Jurkat, Clone E6-1 (cell line): ENCODE measurements at regions not wholly inside any gene's neighbourhood (a gene's known extent, or its start where the extent isn't known, plus 50 kb on each side); places are given as distances from the start of the nearest gene placed in this dataset.
A peak's percentile ranks its signal among the peaks of the same experiment; 100 is the strongest.
"Not testable (repeated sequence)": the region's sequence is repeated elsewhere in the genome, so short reads cannot be mapped to it uniquely, and the experiment has no call there.

ENCODE experiments used
- DNase-seq: peaks from one replicate; pipeline ENCODE4 v3.0.0-alpha.2; 2011; ENCODE audit warnings: low read depth, low spot score
- H3K4me3 ChIP-seq: 2 replicates; pipeline ENCODE4 v1.5.1; 2011; ENCODE audit warnings: mild to moderate bottlenecking, low read length, control low read depth, moderate library complexity

- H3K4me3 ChIP-seq: no peak overlapping the region
- DNase-seq: no peak
These were observed 163.0 kb downstream of the HDGFL1 start for GRCh38 chr6:22732176-22732970.

DNA sequence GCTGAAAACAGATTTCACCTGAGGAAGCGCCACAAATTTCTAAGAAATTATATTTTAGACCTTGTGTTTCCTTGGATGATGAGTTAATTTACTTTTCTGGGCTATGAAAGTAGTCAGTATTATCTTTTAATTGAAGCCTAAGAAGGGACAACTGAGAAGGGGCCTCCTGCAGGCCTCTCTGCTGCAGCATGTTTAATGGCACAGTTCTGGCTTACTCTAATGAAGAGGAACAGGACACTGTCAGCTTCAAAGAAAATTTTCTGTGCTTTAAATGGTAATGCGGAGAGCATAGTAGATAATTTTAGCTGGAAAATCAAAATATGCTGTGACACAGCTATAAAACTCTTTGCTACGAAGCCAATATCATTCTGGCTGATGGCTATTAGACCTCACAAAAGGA, 167.4 kb downstream of the HDGFL1 start:
- no peak overlapping the region for H3K4me3 ChIP-seq
- DNase-seq: no peak

DNA sequence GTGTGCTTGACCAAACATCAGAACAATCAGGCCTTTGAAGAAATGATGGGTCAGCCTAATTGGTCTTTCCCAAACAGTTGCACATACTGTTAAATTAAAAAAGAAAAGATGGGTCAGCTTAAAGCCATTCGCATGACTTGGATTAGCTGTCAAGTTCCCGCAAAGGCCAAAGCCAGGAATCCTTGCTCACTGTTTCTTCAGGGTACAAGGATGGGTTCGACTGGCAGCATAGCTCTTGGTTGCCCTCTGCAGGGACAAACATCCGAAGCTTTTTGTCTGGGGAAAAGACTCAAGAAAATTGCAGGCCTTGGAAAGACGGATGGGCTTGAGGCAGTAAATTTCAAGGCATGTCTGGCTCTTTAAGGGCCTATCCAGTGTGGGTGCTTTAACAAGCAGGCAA, 168.0 kb downstream of the HDGFL1 start:
- peak; percentile 51 for DNase-seq
- no peak overlapping the region for H3K4me3 ChIP-seq

GRCh38 chr6:22738194-22738593, 168.8 kb downstream of the HDGFL1 start:
- no peak overlapping the region for H3K4me3 ChIP-seq
- DNase-seq: no peak

GRCh38 chr6:22747571-22747970, 178.2 kb downstream of the HDGFL1 start:
- no peak for DNase-seq
- H3K4me3 ChIP-seq: no peak overlapping the region

GRCh38 chr6:22748681-22749080, 179.3 kb downstream of the HDGFL1 start:
- H3K4me3 ChIP-seq: no peak overlapping the region
- DNase-seq: no peak

DNA sequence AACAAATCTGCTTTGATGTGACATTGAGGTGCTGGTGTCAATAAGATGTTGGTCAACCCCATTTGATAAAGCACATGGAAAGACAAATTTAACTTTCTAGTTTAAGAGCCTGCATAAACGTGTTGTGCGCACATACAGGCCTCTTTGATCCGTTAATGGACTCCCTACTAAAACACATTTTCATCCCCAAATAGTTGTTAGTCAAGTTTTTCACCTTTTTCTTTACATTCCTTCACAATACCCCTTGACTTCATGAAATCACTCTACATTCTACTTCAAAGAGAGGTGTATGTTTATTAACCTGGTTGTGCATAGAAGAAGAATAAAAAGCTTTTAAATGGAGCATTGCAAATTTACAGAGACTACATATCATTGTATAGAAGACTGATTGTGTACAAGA, 180.3 kb downstream of the HDGFL1 start:
- no peak overlapping the region for H3K4me3 ChIP-seq
- DNase-seq: no peak

DNA sequence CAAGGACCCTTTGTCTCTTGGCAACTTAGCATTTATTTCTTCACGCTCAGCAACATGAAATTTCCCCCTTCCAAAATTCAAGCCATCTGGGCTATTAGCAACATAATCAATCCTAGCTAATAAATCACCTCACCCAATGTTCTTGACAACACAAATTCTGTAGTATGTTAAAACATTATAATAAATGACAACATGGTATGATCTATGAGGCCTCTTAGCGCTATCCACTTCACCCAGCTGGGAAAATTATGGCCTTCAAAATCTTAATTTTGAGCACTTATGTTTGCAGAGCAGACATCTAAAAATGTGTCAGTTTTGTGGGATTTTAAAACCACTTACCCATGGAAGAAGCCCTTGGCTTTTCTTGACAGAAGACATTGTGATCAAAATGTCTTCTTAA, 181.9 kb downstream of the HDGFL1 start:
- no peak overlapping the region for H3K4me3 ChIP-seq
- no peak for DNase-seq

GRCh38 chr6:22752522-22752921, 183.2 kb downstream of the HDGFL1 start:
- DNase-seq: no peak
- H3K4me3 ChIP-seq: no peak overlapping the region

DNA sequence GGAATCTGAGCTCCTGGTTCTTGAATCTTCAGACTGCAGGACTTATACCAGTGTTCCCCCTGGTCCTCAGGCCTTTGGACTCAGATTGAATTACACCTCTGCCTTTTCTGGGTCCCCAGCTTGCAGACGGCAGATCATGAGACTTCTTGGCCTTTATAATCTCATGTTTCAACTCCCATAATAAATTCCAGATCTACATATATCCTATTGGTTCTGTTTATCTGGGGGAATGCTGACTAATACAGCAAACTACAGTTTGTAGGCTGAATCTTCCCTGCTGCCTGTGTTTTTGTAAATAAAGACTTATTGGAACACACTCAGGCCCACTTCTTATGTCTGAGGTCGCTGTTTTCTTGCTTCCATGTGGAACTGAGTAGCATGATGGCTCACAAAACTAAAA, 184.7 kb downstream of the HDGFL1 start:
- no peak for DNase-seq
- no peak overlapping the region for H3K4me3 ChIP-seq

GRCh38 chr6:22755605-22756004, 186.2 kb downstream of the HDGFL1 start:
- no peak for DNase-seq
- H3K4me3 ChIP-seq: no peak overlapping the region

DNA sequence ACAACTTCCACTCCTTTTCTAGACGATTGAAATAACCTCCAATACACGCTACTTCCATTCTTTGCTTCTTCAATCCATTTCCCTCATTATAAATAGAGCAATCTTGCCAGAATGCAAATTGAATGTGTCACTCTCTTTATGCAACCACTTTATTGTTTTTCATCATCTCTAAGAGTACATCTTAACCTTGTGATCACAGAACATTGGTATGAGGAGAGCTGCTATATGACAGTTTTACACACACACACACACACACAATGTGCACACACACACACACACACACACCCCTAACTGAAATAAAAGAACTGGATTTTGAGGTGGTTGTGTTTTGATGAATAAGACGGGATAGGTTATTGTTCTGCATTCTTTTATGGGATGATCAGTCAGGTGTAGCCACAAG, 187.0 kb downstream of the HDGFL1 start:
- DNase-seq: no peak
- H3K4me3 ChIP-seq: no peak overlapping the region

DNA sequence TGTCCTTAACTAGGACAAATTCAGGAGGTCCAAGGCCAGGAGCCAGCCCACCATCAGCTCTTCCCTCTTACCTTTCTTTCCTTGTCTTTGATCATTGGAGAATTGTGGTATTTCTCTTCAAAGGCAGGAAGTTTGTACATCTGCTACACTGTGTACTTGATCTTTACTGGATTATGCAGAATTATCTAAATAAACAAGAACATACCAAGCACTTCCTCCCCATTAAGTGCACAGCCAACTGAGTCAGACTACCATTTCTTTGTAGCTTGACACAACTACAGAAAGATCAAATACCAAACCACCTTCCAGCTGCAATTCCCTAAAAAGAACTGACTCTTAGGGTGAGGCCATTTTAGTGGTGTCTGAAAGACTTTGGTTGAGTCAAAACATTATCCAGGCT, 195.1 kb downstream of the HDGFL1 start:
- H3K4me3 ChIP-seq: no peak overlapping the region
- peak; percentile 88 for DNase-seq

DNA sequence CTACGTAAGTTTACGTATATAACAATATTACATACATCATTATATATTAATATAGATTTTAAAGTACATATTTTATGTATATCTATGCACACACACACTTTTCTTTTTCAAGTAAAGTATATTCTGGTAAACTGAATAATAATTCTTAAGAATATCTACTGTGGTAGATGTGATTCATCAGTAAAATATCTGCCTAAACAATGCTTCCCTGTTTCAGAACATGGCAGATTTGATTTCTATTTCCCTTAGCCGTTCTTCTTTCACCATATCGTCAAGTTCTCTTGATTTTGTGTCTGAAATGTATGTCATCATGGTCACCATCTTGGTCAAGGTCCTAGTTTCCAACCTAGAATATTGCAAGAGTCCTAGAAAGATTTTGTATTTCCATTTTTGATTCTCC, 195.6 kb downstream of the HDGFL1 start:
- DNase-seq: no peak
- H3K4me3 ChIP-seq: no peak overlapping the region

GRCh38 chr6:22766979-22767378, 197.6 kb downstream of the HDGFL1 start:
- no peak for DNase-seq
- H3K4me3 ChIP-seq: no peak overlapping the region

GRCh38 chr6:22770054-22770453, 200.7 kb downstream of the HDGFL1 start:
- no peak overlapping the region for H3K4me3 ChIP-seq
- no peak for DNase-seq

DNA sequence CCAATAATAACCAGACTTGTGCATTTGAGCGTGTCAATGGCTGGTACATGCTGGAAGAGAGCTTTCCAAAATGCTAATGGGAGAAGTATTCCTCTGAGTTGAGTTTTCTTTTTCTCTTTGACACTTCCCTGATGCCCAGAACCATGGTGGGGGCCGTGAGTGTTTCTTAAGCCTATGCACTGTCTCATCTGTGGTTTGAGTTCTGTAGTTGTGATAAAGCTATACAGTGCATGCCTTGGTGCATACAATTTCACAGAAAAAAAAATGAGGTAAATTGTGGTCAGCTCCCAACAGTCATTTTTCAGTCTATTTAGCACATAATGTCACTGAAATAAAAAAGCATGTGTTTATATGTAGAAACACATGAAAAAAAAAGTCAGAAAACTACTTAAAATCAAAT, 204.8 kb downstream of the HDGFL1 start:
- DNase-seq: no peak
- H3K4me3 ChIP-seq: no peak overlapping the region

DNA sequence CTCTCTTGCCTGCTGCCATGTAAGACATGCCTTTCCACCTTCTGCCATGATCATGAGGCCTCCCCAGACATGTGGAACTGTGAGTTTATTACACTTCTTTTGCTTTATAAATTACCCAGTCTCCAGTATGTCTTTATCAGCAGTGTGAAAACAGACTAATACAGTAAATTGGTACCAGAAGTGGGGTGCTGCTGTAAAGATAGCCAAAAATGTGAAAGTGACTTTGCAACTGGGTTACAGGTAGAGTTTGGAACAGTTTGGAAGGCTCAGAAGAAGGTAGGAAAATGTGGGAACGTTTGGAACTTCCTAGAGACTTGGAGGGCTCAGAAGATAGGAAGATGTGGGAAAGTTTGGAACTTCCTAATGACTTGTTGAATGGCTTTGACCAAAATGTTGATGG, 209.1 kb downstream of the HDGFL1 start:
- H3K4me3 ChIP-seq, DNase-seq: not testable (repeated sequence)

GRCh38 chr6:22779062-22779461, 209.7 kb downstream of the HDGFL1 start:
- DNase-seq: no peak
- H3K4me3 ChIP-seq: no peak overlapping the region

- H3K4me3 ChIP-seq: no peak overlapping the region
- no peak for DNase-seq
These were observed 214.6 kb downstream of the HDGFL1 start for GRCh38 chr6:22783931-22784330.

GRCh38 chr6:22784601-22785410, 215.4 kb downstream of the HDGFL1 start:
- DNase-seq: no peak
- no peak overlapping the region for H3K4me3 ChIP-seq
